ENCODE measurements at regions not wholly inside any gene's neighbourhood (a gene's known extent, or its start where the extent isn't known, plus 50 kb on each side); places are given as distances from the start of the nearest gene placed in this dataset.

GRCh38 chr4:153916273-153916755 is 127.4 kb upstream of the SFRP2 start:
- TF ChIP-seq, protein P1, sequence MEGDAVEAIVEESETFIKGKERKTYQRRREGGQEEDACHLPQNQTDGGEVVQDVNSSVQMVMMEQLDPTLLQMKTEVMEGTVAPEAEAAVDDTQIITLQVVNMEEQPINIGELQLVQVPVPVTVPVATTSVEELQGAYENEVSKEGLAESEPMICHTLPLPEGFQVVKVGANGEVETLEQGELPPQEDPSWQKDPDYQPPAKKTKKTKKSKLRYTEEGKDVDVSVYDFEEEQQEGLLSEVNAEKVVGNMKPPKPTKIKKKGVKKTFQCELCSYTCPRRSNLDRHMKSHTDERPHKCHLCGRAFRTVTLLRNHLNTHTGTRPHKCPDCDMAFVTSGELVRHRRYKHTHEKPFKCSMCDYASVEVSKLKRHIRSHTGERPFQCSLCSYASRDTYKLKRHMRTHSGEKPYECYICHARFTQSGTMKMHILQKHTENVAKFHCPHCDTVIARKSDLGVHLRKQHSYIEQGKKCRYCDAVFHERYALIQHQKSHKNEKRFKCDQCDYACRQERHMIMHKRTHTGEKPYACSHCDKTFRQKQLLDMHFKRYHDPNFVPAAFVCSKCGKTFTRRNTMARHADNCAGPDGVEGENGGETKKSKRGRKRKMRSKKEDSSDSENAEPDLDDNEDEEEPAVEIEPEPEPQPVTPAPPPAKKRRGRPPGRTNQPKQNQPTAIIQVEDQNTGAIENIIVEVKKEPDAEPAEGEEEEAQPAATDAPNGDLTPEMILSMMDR (IDR thresholded peaks at IDR 0.05; ENCODE audit: borderline replicate concordance, extremely low read depth, low read length, poor library complexity, severe bottlenecking) = no peak

DNA sequence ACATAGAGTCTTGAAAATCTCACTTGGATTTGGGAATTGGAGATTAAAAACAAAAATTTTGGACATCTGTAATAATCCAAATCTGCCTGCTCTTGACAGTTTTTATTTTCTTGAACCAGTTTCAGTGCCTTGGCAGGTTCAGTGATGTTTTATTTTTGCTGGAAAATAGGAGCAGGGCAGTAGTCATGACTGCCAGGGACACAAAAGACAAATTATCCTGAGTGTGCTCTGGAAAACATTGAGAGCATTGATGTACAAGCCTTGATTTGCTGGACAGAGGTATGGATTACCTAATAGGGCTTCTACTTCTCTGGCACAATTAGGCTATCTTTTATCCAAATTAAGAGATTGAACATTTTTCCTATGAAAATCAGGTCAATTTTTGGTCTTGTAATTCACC is 123.4 kb upstream of the SFRP2 start:
- Histone ChIP-seq H3K4me3 (ENCODE audit: low read depth in 1 of 2, low read length in 2 of 2) (no peak overlapping the region), H4K20me1 (ENCODE audit: insufficient read depth, low read length) (no peaks in the 10 kb centered on the region), H3K27me3 (ENCODE audit: insufficient read depth, low read length, poor library complexity) (no peaks in the 10 kb centered on the region), H2AFZ (ENCODE audit: low read depth, low read length) (no peak overlapping the region), H3K9me3 (ENCODE audit: insufficient read depth, low read length, severe bottlenecking) (no peaks in the 10 kb centered on the region), H3K4me2 (ENCODE audit: insufficient read depth, low read length) (no peak overlapping the region), H3K4me1 (ENCODE audit: insufficient read depth, low read length) (peaks cover 17% of the 10 kb centered on the region), H3K36me3 (ENCODE audit: insufficient read depth, low read length) (no peaks in the 10 kb centered on the region), H3K79me2 (ENCODE audit: insufficient read depth, low read length) (no peaks in the 10 kb centered on the region), H3K27ac (ENCODE audit: low read length) (no peak overlapping the region), H3K9ac (ENCODE audit: low read depth, low read length) (no peak overlapping the region)
- no peak for DNase-seq
- TF ChIP-seq, protein P1 (IDR thresholded peaks at IDR 0.05; ENCODE audit: borderline replicate concordance, extremely low read depth, low read length, poor library complexity, severe bottlenecking) = no peak
- TF ChIP-seq EZH2 (IDR thresholded peaks at IDR 0.05; ENCODE audit: borderline replicate concordance, low read depth, low read length, severe bottlenecking) = no peak
- ATAC-seq (ENCODE audit: insufficient read depth, low read depth) = no peak

More at GRCh38 chr4:153916273-153916755, 127.4 kb upstream of the SFRP2 start:
- no peaks in the 10 kb centered on the region for H3K9me3 ChIP-seq (ENCODE audit: insufficient read depth, low read length, severe bottlenecking)
- H3K36me3 ChIP-seq (ENCODE audit: insufficient read depth, low read length) = no peaks in the 10 kb centered on the region
- no peak overlapping the region for H3K9ac ChIP-seq (ENCODE audit: low read depth, low read length)
- H2AFZ ChIP-seq (ENCODE audit: low read depth, low read length) = no peak overlapping the region
- DNase-seq (peak; percentile 39), ATAC-seq (ENCODE audit: insufficient read depth, low read depth) (peak; percentile 84)
- no peaks in the 10 kb centered on the region for H3K79me2 ChIP-seq (ENCODE audit: insufficient read depth, low read length)
- H4K20me1 ChIP-seq (ENCODE audit: insufficient read depth, low read length) = no peaks in the 10 kb centered on the region
- H3K27me3 ChIP-seq (ENCODE audit: insufficient read depth, low read length, poor library complexity) = no peaks in the 10 kb centered on the region
- peaks cover 17% of the 10 kb centered on the region for H3K4me1 ChIP-seq (ENCODE audit: insufficient read depth, low read length)
- no peak overlapping the region for H3K4me2 ChIP-seq (ENCODE audit: insufficient read depth, low read length)
- no peak overlapping the region for H3K4me3 ChIP-seq (ENCODE audit: low read depth in 1 of 2, low read length in 2 of 2)
- H3K27ac ChIP-seq (ENCODE audit: low read length) = no peak overlapping the region

- Histone ChIP-seq H3K36me3 (ENCODE audit: insufficient read depth, low read length) (no peaks in the 10 kb centered on the region), H3K4me2 (ENCODE audit: insufficient read depth, low read length) (no peak overlapping the region)
- TF ChIP-seq, protein P1 (IDR thresholded peaks at IDR 0.05; ENCODE audit: borderline replicate concordance, extremely low read depth, low read length, poor library complexity, severe bottlenecking) = no peak
- no peak for TF ChIP-seq EZH2 (IDR thresholded peaks at IDR 0.05; ENCODE audit: borderline replicate concordance, low read depth, low read length, severe bottlenecking)
Measured at GRCh38 chr4:153909672-153910071, 120.8 kb upstream of the SFRP2 start.

GRCh38 chr4:153906231-153906630 is 117.3 kb upstream of the SFRP2 start:
- Histone ChIP-seq H3K4me3 (ENCODE audit: low read depth in 1 of 2, low read length in 2 of 2) (no peak overlapping the region), H2AFZ (ENCODE audit: low read depth, low read length) (no peak overlapping the region), H3K36me3 (ENCODE audit: insufficient read depth, low read length) (no peaks in the 10 kb centered on the region), H3K27me3 (ENCODE audit: insufficient read depth, low read length, poor library complexity) (no peaks in the 10 kb centered on the region), H3K27ac (ENCODE audit: low read length) (no peak overlapping the region), H3K9ac (ENCODE audit: low read depth, low read length) (no peak overlapping the region), H4K20me1 (ENCODE audit: insufficient read depth, low read length) (no peaks in the 10 kb centered on the region), H3K9me3 (ENCODE audit: insufficient read depth, low read length, severe bottlenecking) (no peaks in the 10 kb centered on the region), H3K4me2 (ENCODE audit: insufficient read depth, low read length) (no peak overlapping the region), H3K79me2 (ENCODE audit: insufficient read depth, low read length) (no peaks in the 10 kb centered on the region), H3K4me1 (ENCODE audit: insufficient read depth, low read length) (0 out of 2 replicates have a peak, but pooled peaks cover 6% of the 10 kb centered on the region)
- TF ChIP-seq, protein P1 (IDR thresholded peaks at IDR 0.05; ENCODE audit: borderline replicate concordance, extremely low read depth, low read length, poor library complexity, severe bottlenecking) = no peak
- no peak for TF ChIP-seq EZH2 (IDR thresholded peaks at IDR 0.05; ENCODE audit: borderline replicate concordance, low read depth, low read length, severe bottlenecking)
- DNase-seq (no peak), ATAC-seq (ENCODE audit: insufficient read depth, low read depth) (no peak)

More at GRCh38 chr4:153909672-153910071, 120.8 kb upstream of the SFRP2 start:
- no peak overlapping the region for H3K27ac ChIP-seq (ENCODE audit: low read length)
- DNase-seq = no peak
- peak; percentile 68 for ATAC-seq (ENCODE audit: insufficient read depth, low read depth)
- no peaks in the 10 kb centered on the region for H3K79me2 ChIP-seq (ENCODE audit: insufficient read depth, low read length)
- H3K4me1 ChIP-seq (ENCODE audit: insufficient read depth, low read length) = 0 out of 2 replicates have a peak, but pooled peaks cover 6% of the 10 kb centered on the region
- H3K9me3 ChIP-seq (ENCODE audit: insufficient read depth, low read length, severe bottlenecking) = no peaks in the 10 kb centered on the region
- H2AFZ ChIP-seq (ENCODE audit: low read depth, low read length) = no peak overlapping the region
- no peak overlapping the region for H3K9ac ChIP-seq (ENCODE audit: low read depth, low read length)
- H3K27me3 ChIP-seq (ENCODE audit: insufficient read depth, low read length, poor library complexity) = no peaks in the 10 kb centered on the region
- H4K20me1 ChIP-seq (ENCODE audit: insufficient read depth, low read length) = no peaks in the 10 kb centered on the region
- H3K4me3 ChIP-seq (ENCODE audit: low read depth in 1 of 2, low read length in 2 of 2) = no peak overlapping the region

Measured in DND-41 (cell line).